NK-92 treated with Interleukin-12 subunit alpha and Interleukin-12 subunit beta, amount 100 ng/mL, for 24 hours (cell line): ENCODE measurements at regions not wholly inside any gene's neighbourhood (a gene's known extent, or its start where the extent isn't known, plus 50 kb on each side); places are given as distances from the start of the nearest gene placed in this dataset.
"Not testable (repeated sequence)": the region's sequence is repeated elsewhere in the genome, so short reads cannot be mapped to it uniquely, and the experiment has no call there.

Experiments
- DNase-seq: peaks from one replicate; lab custom pipeline; 2025; lab: John Stamatoyannopoulos, UW

GRCh38 chr12:65734226-65734625 lies 90.1 kb upstream of the HMGA2 start:
- DNase-seq = no peak

GRCh38 chr12:65739606-65740005 lies 84.7 kb upstream of the HMGA2 start:
- no peak for DNase-seq

- no peak for DNase-seq
These were observed 83.8 kb upstream of the HMGA2 start for GRCh38 chr12:65740506-65740872.

- no peak for DNase-seq
These were observed 83.2 kb upstream of the HMGA2 start for GRCh38 chr12:65740873-65741600.

- DNase-seq = no peak
These were observed 82.6 kb upstream of the HMGA2 start for GRCh38 chr12:65741656-65742017.

GRCh38 chr12:65742018-65743010 lies 82.0 kb upstream of the HMGA2 start:
- DNase-seq = no peak

- not testable (repeated sequence) for DNase-seq
These were observed 79.9 kb upstream of the HMGA2 start for GRCh38 chr12:65744236-65744840.

GRCh38 chr12:65747338-65747737 lies 76.9 kb upstream of the HMGA2 start:
- DNase-seq = no peak

- DNase-seq = no peak
These were observed 76.0 kb upstream of the HMGA2 start for GRCh38 chr12:65748332-65748731.

GRCh38 chr12:65754290-65754689 lies 70.0 kb upstream of the HMGA2 start:
- no peak for DNase-seq

- no peak for DNase-seq
These were observed 69.3 kb upstream of the HMGA2 start for GRCh38 chr12:65754744-65755595.

- DNase-seq = no peak
These were observed 68.7 kb upstream of the HMGA2 start for GRCh38 chr12:65755596-65755978.

- DNase-seq = no peak
These were observed 68.0 kb upstream of the HMGA2 start for GRCh38 chr12:65756267-65756666.

- no peak for DNase-seq
These were observed 67.2 kb upstream of the HMGA2 start for GRCh38 chr12:65756956-65757511.

GRCh38 chr12:65758401-65758800 lies 65.9 kb upstream of the HMGA2 start:
- no peak for DNase-seq

GRCh38 chr12:65759735-65760134 lies 64.5 kb upstream of the HMGA2 start:
- no peak for DNase-seq

GRCh38 chr12:65761301-65761700 lies 63.0 kb upstream of the HMGA2 start:
- DNase-seq = no peak

GRCh38 chr12:65764325-65764724 lies 60.0 kb upstream of the HMGA2 start:
- no peak for DNase-seq

GRCh38 chr12:65765436-65765813 lies 58.9 kb upstream of the HMGA2 start:
- DNase-seq = no peak

GRCh38 chr12:65769880-65770279 lies 54.4 kb upstream of the HMGA2 start:
- no peak for DNase-seq
